Kidney (tissue), 13 donors: ENCODE measurements at regions not wholly inside any gene's neighbourhood (a gene's known extent, or its start where the extent isn't known, plus 50 kb on each side); places are given as distances from the start of the nearest gene placed in this dataset.

ENCODE experiments used
- DNase-seq, 5 donors: peaks; one replicate each; pipeline ENCODE4 v3.0.0-alpha.2; 2013 to 2020
- FAIRE-seq: peaks from 2 replicates; lab custom pipeline; 2012; peaks lifted over from hg19 to GRCh38; lab: Jason Lieb, UNC
- H3K27ac ChIP-seq, 2 donors: one replicate each; pipeline ENCODE4 v1.7.0; 2013; ENCODE audit warnings: low read depth in 2 of 2, low read length in 2 of 2, inconsistent platforms in 1 of 2
- H3K27me3 ChIP-seq: one replicate; pipeline ENCODE4 v1.7.1; 2013; ENCODE audit warnings: low read length, inconsistent platforms; ENCODE audit not compliant: control insufficient read depth, insufficient read depth
- H3K36me3 ChIP-seq, 3 donors: one replicate each; pipeline versions ENCODE4 v1.7.0 to v1.7.1; 2013; ENCODE audit warnings: low read length in 3 of 3, control low read depth in 1 of 3, inconsistent platforms in 1 of 3; ENCODE audit not compliant: insufficient read depth in 3 of 3, control insufficient read depth in 2 of 3
- H3K4me1 ChIP-seq, 3 donors: one replicate each; pipeline versions ENCODE4 v1.7.0 to v1.7.1; 2013; ENCODE audit warnings: low read length in 3 of 3, inconsistent platforms in 1 of 3, low read depth in 1 of 3; ENCODE audit not compliant: control insufficient read depth in 2 of 3, insufficient read depth in 2 of 3
- H3K4me3 ChIP-seq, 3 donors: one replicate each; pipeline versions ENCODE4 v1.7.0 to v1.8.1; 2013; ENCODE audit warnings: low read length in 3 of 3, control low read depth in 1 of 3, inconsistent platforms in 1 of 3
- H3K9ac ChIP-seq, 3 donors: one replicate each; pipeline versions ENCODE4 v1.7.0 to v1.7.1; 2013; ENCODE audit warnings: low read length in 3 of 3, control low read depth in 1 of 3, inconsistent platforms in 1 of 3
- H3K9me3 ChIP-seq, 3 donors: one replicate each; pipeline versions ENCODE4 v1.7.0 to v1.7.1; 2013; ENCODE audit warnings: low read length in 3 of 3, control low read depth in 1 of 3, inconsistent platforms in 1 of 3; ENCODE audit not compliant: control insufficient read depth in 2 of 3, insufficient read depth in 1 of 3
- CTCF ChIP-seq: IDR thresholded peaks from 3 replicates; pipeline ENCODE4 v1.5.1; 2012; ENCODE audit warnings: mild to moderate bottlenecking, moderate library complexity, borderline replicate concordance; ENCODE audit not compliant: insufficient read depth; ENCODE audit errors: extremely low read depth
- intact Hi-C: fragments of 100-400 bp; cut with DNase I; formaldehyde crosslinking; loops from one replicate; pipeline ENCODE4 v1.11.1; 2022
- donor health status: control.
- donor health status: control.
- donor health status: control.
- donor health status: control.
- donor health status: control.
- donor health status: DM: yes; HTN: yes; CAD: no.
- donor health status: Normal renal cell carcinoma (clear cell type).

GRCh38 chrX:139077281-139078250 is 366.0 kb upstream of the FGF13 start:
- Histone ChIP-seq H3K4me1 (no peaks in the 10 kb centered on the region), H3K27ac (no peak overlapping the region), H3K9me3 (no peaks in the 10 kb centered on the region), H3K4me3 (no peak overlapping the region), H3K9ac (no peak overlapping the region), H3K27me3 (no peaks in the 10 kb centered on the region), H3K36me3 (no peaks in the 10 kb centered on the region)
- DNase-seq (no peak), FAIRE-seq (no peak)
- intact Hi-C loops = no loop called here
- no peak for TF ChIP-seq CTCF

GRCh38 chrX:139063364-139063763 is 351.8 kb upstream of the FGF13 start:
- Histone ChIP-seq H3K4me3 (no peak overlapping the region), H3K27ac (no peak overlapping the region), H3K27me3 (no peaks in the 10 kb centered on the region), H3K9me3 (no peaks in the 10 kb centered on the region), H3K9ac (no peak overlapping the region), H3K36me3 (no peaks in the 10 kb centered on the region), H3K4me1 (no peaks in the 10 kb centered on the region)
- FAIRE-seq (no peak), DNase-seq (no peak)
- intact Hi-C loops = no loop called here
- TF ChIP-seq CTCF = no peak

- Histone ChIP-seq H3K27me3 (no peaks in the 10 kb centered on the region), H3K36me3 (no peaks in the 10 kb centered on the region), H3K4me1 (no peaks in the 10 kb centered on the region), H3K4me3 (no peak overlapping the region), H3K9me3 (no peaks in the 10 kb centered on the region), H3K9ac (no peak overlapping the region), H3K27ac (no peak overlapping the region)
- intact Hi-C loops = no loop called here
- DNase-seq (peak in 3 of 5 donors; percentile 14 to 63 (median 62)), FAIRE-seq (peak; percentile 38)
- no peak for TF ChIP-seq CTCF
These were observed 347.4 kb upstream of the FGF13 start for GRCh38 chrX:139058831-139059495.
